ENCODE measurements at regions not wholly inside any gene's neighbourhood (a gene's known extent, or its start where the extent isn't known, plus 50 kb on each side); places are given as distances from the start of the nearest gene placed in this dataset.

DNA sequence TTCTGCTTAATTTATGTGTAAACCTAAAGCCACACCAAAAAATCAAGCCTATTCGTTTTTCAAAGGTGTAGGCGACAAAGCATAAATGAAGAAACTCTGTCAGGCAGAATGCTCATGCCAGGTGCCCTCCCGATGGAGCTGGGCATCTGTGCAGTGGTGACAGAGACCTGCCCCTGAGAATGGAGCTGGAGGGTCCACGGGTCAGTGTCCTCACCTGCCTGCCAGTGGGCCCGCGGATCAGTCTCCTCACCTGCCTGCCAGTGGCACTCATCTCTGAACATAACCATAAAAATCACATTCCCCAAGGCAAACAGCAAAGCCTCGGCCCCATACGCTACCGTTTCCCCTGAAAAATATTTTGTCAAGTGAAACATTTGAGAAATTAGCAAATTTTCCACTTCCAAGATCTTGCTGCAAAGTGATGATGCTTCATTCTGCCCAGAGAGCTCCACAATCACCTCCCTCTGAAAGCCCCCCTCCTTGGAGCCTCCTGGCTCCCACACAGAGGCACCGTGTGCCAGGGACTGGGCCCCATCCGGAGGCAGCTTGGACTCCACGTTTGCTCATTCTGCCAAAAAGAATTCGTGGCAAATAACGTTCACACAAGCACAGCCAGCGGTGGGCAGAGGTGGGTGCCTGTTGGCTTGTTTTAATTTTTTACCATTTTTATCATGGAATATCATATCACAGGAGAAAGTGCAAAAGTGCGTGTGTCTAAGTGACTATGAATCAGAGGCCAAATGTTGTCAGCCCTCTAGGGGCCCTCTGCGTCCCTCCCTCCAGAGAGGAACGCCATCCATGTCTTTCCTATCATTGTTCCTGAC lies 88.8 kb downstream of the YTHDF1 start:
- no peak overlapping the region for H3K4me3 Mint-ChIP-seq
- CTCF ChIA-PET: interaction anchor here (1.2 kb wide), 1 partner anchor 45 kb away, joined by 3 read pairs; no protein-coding TSS in a partner anchor
- POLR2A ChIA-PET: interaction anchor here (0.6 kb wide), 1 partner anchor 16 kb away, joined by 8 read pairs; no protein-coding TSS in a partner anchor
- TF ChIP-seq SMAD3 (CRISPR knock-in tag; IDR thresholded peaks at IDR 0.05; ENCODE audit: borderline replicate concordance) (no peak), TEAD4 (CRISPR knock-in tag; IDR thresholded peaks at IDR 0.05) (no peak), ATF1 (CRISPR knock-in tag; IDR thresholded peaks at IDR 0.05) (no peak), FOXK1 (CRISPR knock-in tag; IDR thresholded peaks at IDR 0.05) (no peak), ZNF232 (CRISPR knock-in tag; IDR thresholded peaks at IDR 0.05) (no peak), ARID4B (CRISPR knock-in tag; IDR thresholded peaks at IDR 0.05; ENCODE audit: borderline replicate concordance) (no peak), ELF4 (CRISPR knock-in tag; IDR thresholded peaks at IDR 0.05; ENCODE audit: low read depth) (no peak), TP53 (CRISPR knock-in tag; IDR thresholded peaks at IDR 0.05) (no peak), GRHL2 (CRISPR knock-in tag; IDR thresholded peaks at IDR 0.05; ENCODE audit: insufficient replicate concordance, severe bottlenecking) (no peak)
- TF ChIP-seq, protein P1, sequence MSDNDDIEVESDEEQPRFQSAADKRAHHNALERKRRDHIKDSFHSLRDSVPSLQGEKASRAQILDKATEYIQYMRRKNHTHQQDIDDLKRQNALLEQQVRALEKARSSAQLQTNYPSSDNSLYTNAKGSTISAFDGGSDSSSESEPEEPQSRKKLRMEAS (CRISPR knock-in tag; IDR thresholded peaks at IDR 0.05): no peak
- TF ChIP-seq, protein P2, sequence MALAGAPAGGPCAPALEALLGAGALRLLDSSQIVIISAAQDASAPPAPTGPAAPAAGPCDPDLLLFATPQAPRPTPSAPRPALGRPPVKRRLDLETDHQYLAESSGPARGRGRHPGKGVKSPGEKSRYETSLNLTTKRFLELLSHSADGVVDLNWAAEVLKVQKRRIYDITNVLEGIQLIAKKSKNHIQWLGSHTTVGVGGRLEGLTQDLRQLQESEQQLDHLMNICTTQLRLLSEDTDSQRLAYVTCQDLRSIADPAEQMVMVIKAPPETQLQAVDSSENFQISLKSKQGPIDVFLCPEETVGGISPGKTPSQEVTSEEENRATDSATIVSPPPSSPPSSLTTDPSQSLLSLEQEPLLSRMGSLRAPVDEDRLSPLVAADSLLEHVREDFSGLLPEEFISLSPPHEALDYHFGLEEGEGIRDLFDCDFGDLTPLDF (CRISPR knock-in tag; IDR thresholded peaks at IDR 0.05): no peak
- TF ChIP-seq, protein P3, sequence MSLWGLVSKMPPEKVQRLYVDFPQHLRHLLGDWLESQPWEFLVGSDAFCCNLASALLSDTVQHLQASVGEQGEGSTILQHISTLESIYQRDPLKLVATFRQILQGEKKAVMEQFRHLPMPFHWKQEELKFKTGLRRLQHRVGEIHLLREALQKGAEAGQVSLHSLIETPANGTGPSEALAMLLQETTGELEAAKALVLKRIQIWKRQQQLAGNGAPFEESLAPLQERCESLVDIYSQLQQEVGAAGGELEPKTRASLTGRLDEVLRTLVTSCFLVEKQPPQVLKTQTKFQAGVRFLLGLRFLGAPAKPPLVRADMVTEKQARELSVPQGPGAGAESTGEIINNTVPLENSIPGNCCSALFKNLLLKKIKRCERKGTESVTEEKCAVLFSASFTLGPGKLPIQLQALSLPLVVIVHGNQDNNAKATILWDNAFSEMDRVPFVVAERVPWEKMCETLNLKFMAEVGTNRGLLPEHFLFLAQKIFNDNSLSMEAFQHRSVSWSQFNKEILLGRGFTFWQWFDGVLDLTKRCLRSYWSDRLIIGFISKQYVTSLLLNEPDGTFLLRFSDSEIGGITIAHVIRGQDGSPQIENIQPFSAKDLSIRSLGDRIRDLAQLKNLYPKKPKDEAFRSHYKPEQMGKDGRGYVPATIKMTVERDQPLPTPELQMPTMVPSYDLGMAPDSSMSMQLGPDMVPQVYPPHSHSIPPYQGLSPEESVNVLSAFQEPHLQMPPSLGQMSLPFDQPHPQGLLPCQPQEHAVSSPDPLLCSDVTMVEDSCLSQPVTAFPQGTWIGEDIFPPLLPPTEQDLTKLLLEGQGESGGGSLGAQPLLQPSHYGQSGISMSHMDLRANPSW (CRISPR knock-in tag; conservative IDR thresholded peaks at IDR 0.05; ENCODE audit: low read depth): no peak
- TF ChIP-seq, protein P4, sequence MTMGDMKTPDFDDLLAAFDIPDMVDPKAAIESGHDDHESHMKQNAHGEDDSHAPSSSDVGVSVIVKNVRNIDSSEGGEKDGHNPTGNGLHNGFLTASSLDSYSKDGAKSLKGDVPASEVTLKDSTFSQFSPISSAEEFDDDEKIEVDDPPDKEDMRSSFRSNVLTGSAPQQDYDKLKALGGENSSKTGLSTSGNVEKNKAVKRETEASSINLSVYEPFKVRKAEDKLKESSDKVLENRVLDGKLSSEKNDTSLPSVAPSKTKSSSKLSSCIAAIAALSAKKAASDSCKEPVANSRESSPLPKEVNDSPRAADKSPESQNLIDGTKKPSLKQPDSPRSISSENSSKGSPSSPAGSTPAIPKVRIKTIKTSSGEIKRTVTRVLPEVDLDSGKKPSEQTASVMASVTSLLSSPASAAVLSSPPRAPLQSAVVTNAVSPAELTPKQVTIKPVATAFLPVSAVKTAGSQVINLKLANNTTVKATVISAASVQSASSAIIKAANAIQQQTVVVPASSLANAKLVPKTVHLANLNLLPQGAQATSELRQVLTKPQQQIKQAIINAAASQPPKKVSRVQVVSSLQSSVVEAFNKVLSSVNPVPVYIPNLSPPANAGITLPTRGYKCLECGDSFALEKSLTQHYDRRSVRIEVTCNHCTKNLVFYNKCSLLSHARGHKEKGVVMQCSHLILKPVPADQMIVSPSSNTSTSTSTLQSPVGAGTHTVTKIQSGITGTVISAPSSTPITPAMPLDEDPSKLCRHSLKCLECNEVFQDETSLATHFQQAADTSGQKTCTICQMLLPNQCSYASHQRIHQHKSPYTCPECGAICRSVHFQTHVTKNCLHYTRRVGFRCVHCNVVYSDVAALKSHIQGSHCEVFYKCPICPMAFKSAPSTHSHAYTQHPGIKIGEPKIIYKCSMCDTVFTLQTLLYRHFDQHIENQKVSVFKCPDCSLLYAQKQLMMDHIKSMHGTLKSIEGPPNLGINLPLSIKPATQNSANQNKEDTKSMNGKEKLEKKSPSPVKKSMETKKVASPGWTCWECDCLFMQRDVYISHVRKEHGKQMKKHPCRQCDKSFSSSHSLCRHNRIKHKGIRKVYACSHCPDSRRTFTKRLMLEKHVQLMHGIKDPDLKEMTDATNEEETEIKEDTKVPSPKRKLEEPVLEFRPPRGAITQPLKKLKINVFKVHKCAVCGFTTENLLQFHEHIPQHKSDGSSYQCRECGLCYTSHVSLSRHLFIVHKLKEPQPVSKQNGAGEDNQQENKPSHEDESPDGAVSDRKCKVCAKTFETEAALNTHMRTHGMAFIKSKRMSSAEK (CRISPR knock-in tag; IDR thresholded peaks at IDR 0.05; ENCODE audit: borderline replicate concordance): no peak
- TF ChIP-seq, protein P5, sequence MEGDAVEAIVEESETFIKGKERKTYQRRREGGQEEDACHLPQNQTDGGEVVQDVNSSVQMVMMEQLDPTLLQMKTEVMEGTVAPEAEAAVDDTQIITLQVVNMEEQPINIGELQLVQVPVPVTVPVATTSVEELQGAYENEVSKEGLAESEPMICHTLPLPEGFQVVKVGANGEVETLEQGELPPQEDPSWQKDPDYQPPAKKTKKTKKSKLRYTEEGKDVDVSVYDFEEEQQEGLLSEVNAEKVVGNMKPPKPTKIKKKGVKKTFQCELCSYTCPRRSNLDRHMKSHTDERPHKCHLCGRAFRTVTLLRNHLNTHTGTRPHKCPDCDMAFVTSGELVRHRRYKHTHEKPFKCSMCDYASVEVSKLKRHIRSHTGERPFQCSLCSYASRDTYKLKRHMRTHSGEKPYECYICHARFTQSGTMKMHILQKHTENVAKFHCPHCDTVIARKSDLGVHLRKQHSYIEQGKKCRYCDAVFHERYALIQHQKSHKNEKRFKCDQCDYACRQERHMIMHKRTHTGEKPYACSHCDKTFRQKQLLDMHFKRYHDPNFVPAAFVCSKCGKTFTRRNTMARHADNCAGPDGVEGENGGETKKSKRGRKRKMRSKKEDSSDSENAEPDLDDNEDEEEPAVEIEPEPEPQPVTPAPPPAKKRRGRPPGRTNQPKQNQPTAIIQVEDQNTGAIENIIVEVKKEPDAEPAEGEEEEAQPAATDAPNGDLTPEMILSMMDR (IDR thresholded peaks at IDR 0.05): no peak
- TF ChIP-seq, protein P6, sequence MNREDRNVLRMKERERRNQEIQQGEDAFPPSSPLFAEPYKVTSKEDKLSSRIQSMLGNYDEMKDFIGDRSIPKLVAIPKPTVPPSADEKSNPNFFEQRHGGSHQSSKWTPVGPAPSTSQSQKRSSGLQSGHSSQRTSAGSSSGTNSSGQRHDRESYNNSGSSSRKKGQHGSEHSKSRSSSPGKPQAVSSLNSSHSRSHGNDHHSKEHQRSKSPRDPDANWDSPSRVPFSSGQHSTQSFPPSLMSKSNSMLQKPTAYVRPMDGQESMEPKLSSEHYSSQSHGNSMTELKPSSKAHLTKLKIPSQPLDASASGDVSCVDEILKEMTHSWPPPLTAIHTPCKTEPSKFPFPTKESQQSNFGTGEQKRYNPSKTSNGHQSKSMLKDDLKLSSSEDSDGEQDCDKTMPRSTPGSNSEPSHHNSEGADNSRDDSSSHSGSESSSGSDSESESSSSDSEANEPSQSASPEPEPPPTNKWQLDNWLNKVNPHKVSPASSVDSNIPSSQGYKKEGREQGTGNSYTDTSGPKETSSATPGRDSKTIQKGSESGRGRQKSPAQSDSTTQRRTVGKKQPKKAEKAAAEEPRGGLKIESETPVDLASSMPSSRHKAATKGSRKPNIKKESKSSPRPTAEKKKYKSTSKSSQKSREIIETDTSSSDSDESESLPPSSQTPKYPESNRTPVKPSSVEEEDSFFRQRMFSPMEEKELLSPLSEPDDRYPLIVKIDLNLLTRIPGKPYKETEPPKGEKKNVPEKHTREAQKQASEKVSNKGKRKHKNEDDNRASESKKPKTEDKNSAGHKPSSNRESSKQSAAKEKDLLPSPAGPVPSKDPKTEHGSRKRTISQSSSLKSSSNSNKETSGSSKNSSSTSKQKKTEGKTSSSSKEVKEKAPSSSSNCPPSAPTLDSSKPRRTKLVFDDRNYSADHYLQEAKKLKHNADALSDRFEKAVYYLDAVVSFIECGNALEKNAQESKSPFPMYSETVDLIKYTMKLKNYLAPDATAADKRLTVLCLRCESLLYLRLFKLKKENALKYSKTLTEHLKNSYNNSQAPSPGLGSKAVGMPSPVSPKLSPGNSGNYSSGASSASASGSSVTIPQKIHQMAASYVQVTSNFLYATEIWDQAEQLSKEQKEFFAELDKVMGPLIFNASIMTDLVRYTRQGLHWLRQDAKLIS (CRISPR knock-in tag; IDR thresholded peaks at IDR 0.05; ENCODE audit: borderline replicate concordance): no peak

More for the DNA sequence above, 88.8 kb downstream of the YTHDF1 start:
- DNase-seq (ENCODE audit: low spot score): peak; percentile 8
- H3K27me3 Mint-ChIP-seq (ENCODE audit: low read depth): no peaks in the 10 kb centered on the region; the same call in 1 of the 2 replicates
- no peaks in the 10 kb centered on the region for H3K9me3 Mint-ChIP-seq
- H3K36me3 Mint-ChIP-seq: no peaks in the 10 kb centered on the region
- no peak overlapping the region for H3K27ac Mint-ChIP-seq
- H3K4me1 Mint-ChIP-seq: peaks cover 9% of the 10 kb centered on the region
- ATAC-seq: no peak

Data from WTC11 (cell line).